Endothelial cell of umbilical vein (primary cell): ENCODE measurements at regions not wholly inside any gene's neighbourhood (a gene's known extent, or its start where the extent isn't known, plus 50 kb on each side); places are given as distances from the start of the nearest gene placed in this dataset.

Experiments used
- BruUV-seq: library from RNA; stranded (reverse); fragments of 400-500 nt; replicated peaks from 2 replicates; lab custom pipeline; 2021; lab: Mats Ljungman, UMichigan
- CTCF ChIA-PET: fragments of 300-600, 350-600 bp; sonication (Branson Sonifier 250); formaldehyde crosslinking; loops from one replicate; lab custom pipeline; 2021; ENCODE audit warnings: antibody characterized with exemption, inconsistent platforms; lab: Charles Lee
- POLR2A ChIA-PET: fragments of 300-600, 350-600 bp; sonication (Branson Sonifier 250); formaldehyde crosslinking; loops from one replicate; lab custom pipeline; 2021; ENCODE audit warnings: antibody characterized with exemption, inconsistent platforms; lab: Charles Lee
- DNase-seq: peaks from one replicate; pipeline ENCODE4 v3.0.0-alpha.2; 2011; ENCODE audit warnings: low read depth, low spot score
- FAIRE-seq: peaks from 2 replicates; lab custom pipeline; 2011; peaks lifted over from hg19 to GRCh38; lab: Jason Lieb, UNC
- H2AFZ ChIP-seq: 2 replicates; pipeline ENCODE4 v1.6.0; 2012; ENCODE audit warnings: low read depth, low read length, control low read depth, inconsistent platforms
- H3K27ac ChIP-seq: 2 replicates; pipeline ENCODE4 v1.5.1; 2011; ENCODE audit warnings: low read depth, mild to moderate bottlenecking, control low read depth, low read length, moderate library complexity; ENCODE audit not compliant: insufficient read depth
- H3K27me3 ChIP-seq, 2 experiments: 2 replicates each; pipeline versions ENCODE4 v1.6.0 to v1.6.1; 2011; ENCODE audit warnings: low read length in 2 of 2, mixed read lengths in 1 of 2; ENCODE audit not compliant: control insufficient read depth in 2 of 2, insufficient read depth in 2 of 2
- H3K36me3 ChIP-seq, 2 experiments: 2 replicates in 1 of 2; 3 replicates in 1 of 2; pipeline ENCODE4 v1.5.1; 2011; ENCODE audit warnings: low read length in 2 of 2, mild to moderate bottlenecking in 1 of 2, moderate library complexity in 1 of 2; ENCODE audit not compliant: control insufficient read depth in 2 of 2, insufficient read depth in 2 of 2; ENCODE audit errors: extremely low read depth in 1 of 2
- H3K4me1 ChIP-seq: 3 replicates; pipeline ENCODE4 v1.5.1; 2011; ENCODE audit warnings: mild to moderate bottlenecking, low read length; ENCODE audit not compliant: control insufficient read depth, insufficient read depth; ENCODE audit errors: extremely low read depth
- H3K4me2 ChIP-seq: 2 replicates; pipeline ENCODE4 v1.6.1; 2011; ENCODE audit warnings: low read length, control low read depth, mixed read lengths; ENCODE audit not compliant: insufficient read depth
- H3K4me3 ChIP-seq, 3 experiments: fragments of 200-600 bp in 1 of 3; sonication (generic), shearing (Covaris generic) in 1 of 3; replicated peaks in 1 of 3; 2 replicates each; pipeline ENCODE4 v1.5.1; 2011 to 2016; ENCODE audit warnings: control low read depth in 3 of 3, low read length in 3 of 3, mild to moderate bottlenecking in 2 of 3, inconsistent platforms in 1 of 3, low read depth in 1 of 3, moderate library complexity in 1 of 3; ENCODE audit not compliant: insufficient read depth in 1 of 3
- H3K79me2 ChIP-seq: 2 replicates; pipeline ENCODE4 v1.6.0; 2012; ENCODE audit warnings: low read length, inconsistent platforms; ENCODE audit not compliant: control insufficient read depth, insufficient read depth
- H3K9ac ChIP-seq: replicated peaks from 2 replicates; pipeline ENCODE3; 2011; ENCODE audit warnings: low read length, control low read depth; ENCODE audit not compliant: insufficient read depth; ENCODE audit errors: extremely low read depth
- H3K9me1 ChIP-seq: replicated peaks from 3 replicates; pipeline ENCODE4 v1.6.0; 2011; ENCODE audit warnings: mild to moderate bottlenecking, low read length; ENCODE audit not compliant: control insufficient read depth, insufficient read depth; ENCODE audit errors: extremely low read depth
- H3K9me3 ChIP-seq: replicated peaks from 2 replicates; pipeline ENCODE4 v1.5.1; 2012; ENCODE audit warnings: low read length, inconsistent platforms; ENCODE audit not compliant: control insufficient read depth, insufficient read depth
- H4K20me1 ChIP-seq: replicated peaks from 2 replicates; pipeline ENCODE3; 2011; ENCODE audit warnings: mild to moderate bottlenecking, low read length; ENCODE audit not compliant: control insufficient read depth, insufficient read depth; ENCODE audit errors: extremely low read depth
- EZH2 ChIP-seq: IDR thresholded peaks from 2 replicates; pipeline ENCODE4 v1.6.1; 2012; ENCODE audit warnings: borderline replicate concordance, low read depth, mild to moderate bottlenecking, moderate library complexity, low read length, inconsistent platforms; ENCODE audit not compliant: severe bottlenecking
- FOS ChIP-seq: IDR thresholded peaks from 2 replicates; pipeline ENCODE4 v1.6.1; 2011; ENCODE audit warnings: mild to moderate bottlenecking, low read length, moderate library complexity, borderline replicate concordance; ENCODE audit not compliant: insufficient read depth
- GATA2 ChIP-seq: IDR thresholded peaks from 2 replicates; pipeline ENCODE4 v1.7.0; 2011; ENCODE audit warnings: low read depth, mild to moderate bottlenecking, moderate library complexity, mixed read lengths, low read length; ENCODE audit not compliant: insufficient read length, insufficient read depth
- JUN ChIP-seq: IDR thresholded peaks from 2 replicates; pipeline ENCODE4 v1.6.1; 2011; ENCODE audit warnings: borderline replicate concordance, low read depth; ENCODE audit not compliant: insufficient read length, insufficient read depth
- MYC ChIP-seq: IDR thresholded peaks from one replicate; pipeline ENCODE4 v1.6.1; 2011; ENCODE audit warnings: mild to moderate bottlenecking, low read depth, low read length
- POLR2A ChIP-seq: IDR thresholded peaks from 2 replicates; pipeline ENCODE4 v1.6.1; 2012; ENCODE audit warnings: low read depth, mild to moderate bottlenecking, control low read depth, low read length
- POLR2AphosphoS5 ChIP-seq: IDR thresholded peaks from 2 replicates; pipeline ENCODE4 v1.6.1; 2012; ENCODE audit warnings: low read depth, mild to moderate bottlenecking, control low read depth, low read length, moderate library complexity; ENCODE audit not compliant: insufficient read depth
- dilution Hi-C: fragments of 300-500 bp; cut with MboI; formaldehyde crosslinking; loops from one replicate; pipeline ENCODE4 v1.15.0; 2019; ENCODE audit warnings: low sequenced_read_pairs; ENCODE audit not compliant: extremely low pct_ligation_motif_present
- intact Hi-C: fragments of 100-400 bp; cut with micrococcal nuclease; formaldehyde crosslinking; loops from one replicate; pipeline ENCODE4 v1.10.0; 2022
- TF ChIP-seq, protein P1 (sequence below): IDR thresholded peaks from 2 replicates; pipeline ENCODE4 v1.6.1; 2011; ENCODE audit not compliant: insufficient read depth, insufficient read length
- TF ChIP-seq, protein P2 (sequence below), 2 donors: IDR thresholded peaks; 1 replicate in 1 of 2; 2 replicates in 1 of 2; pipeline ENCODE4 v1.5.1; 2011; ENCODE audit warnings: low read length in 2 of 2, mild to moderate bottlenecking in 2 of 2, moderate library complexity in 2 of 2, control low read depth in 1 of 2, inconsistent platforms in 1 of 2, low read depth in 1 of 2; ENCODE audit not compliant: insufficient read depth in 1 of 2; ENCODE audit errors: extremely low read depth in 1 of 2

DNA sequence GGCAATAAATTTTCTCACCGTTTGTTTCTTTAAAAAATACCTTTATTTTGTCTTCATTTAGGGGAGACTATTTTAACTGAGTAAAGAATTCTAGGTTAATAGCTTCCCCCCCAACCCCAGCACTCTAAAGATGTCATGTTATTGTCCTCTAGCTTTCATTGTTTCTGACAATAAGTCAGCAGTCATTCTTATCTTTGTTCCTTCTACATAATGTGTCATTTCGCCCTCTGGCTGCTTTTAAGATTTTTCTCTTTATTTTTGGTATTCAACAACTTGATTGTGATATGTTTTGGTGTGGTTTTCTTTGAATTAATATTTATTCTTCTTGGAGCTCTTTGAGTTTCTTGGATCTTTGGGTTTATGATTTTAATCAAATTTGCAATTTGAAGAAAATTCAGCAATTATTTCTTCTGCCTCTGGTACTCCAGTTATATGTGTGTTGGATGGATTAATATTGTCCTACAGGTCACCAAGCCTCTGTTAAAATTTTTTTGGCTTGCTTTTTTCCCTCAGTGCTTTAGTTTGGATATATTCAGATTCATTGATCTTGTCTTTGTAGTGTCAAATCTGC lies 64.6 kb upstream of the ELN start:
- H3K27ac ChIP-seq = no peak overlapping the region
- H3K9me1 ChIP-seq = no peaks in the 10 kb centered on the region
- peaks cover 1 to 2% of the 10 kb centered on the region in 2 experiments for H3K27me3 ChIP-seq
- dilution Hi-C loops (no loop called here), intact Hi-C loops (no loop called here)
- BruUV-seq = no TSS peak
- no peaks in the 10 kb centered on the region for H4K20me1 ChIP-seq
- CTCF ChIA-PET = no interaction called here
- no peak overlapping the region for H3K9ac ChIP-seq
- POLR2A ChIA-PET = no interaction called here
- H3K4me2 ChIP-seq = no peak overlapping the region
- no peak for FAIRE-seq
- H3K9me3 ChIP-seq = no peaks in the 10 kb centered on the region
- H3K4me1 ChIP-seq = no peaks in the 10 kb centered on the region
- H3K79me2 ChIP-seq = no peaks in the 10 kb centered on the region
- no peak overlapping the region for H3K4me3 ChIP-seq
- no peak overlapping the region for H2AFZ ChIP-seq
- TF ChIP-seq GATA2 (no peak), POLR2A (no peak), FOS (no peak), EZH2 (no peak), JUN (no peak), POLR2AphosphoS5 (no peak)
- TF ChIP-seq, protein P1, sequence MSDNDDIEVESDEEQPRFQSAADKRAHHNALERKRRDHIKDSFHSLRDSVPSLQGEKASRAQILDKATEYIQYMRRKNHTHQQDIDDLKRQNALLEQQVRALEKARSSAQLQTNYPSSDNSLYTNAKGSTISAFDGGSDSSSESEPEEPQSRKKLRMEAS = no peak
- DNase-seq = no peak
- no peaks in the 10 kb centered on the region for H3K36me3 ChIP-seq

DNA sequence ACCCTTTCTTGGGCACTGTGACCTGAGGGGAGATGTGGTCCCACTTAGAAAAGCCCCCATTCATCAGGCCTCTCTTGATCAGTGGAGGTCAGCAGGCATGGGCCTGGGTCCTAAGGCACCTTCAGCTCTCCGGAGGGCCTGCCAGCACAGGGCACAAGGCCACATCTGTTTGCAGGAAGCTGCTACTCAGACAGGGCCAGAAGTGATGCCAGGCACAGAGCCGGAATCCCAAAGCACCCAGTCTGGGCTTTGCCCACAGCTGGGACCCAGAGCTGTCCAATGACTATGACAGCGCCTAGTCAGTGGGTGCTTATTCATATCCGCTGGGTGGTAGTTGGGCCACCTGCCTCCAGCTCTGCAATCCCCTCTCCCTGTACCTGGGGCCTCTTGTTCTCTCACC lies 63.2 kb upstream of the ELN start:
- Histone ChIP-seq H3K4me3 (no peak overlapping the region), H3K9ac (no peak overlapping the region), H3K36me3 (no peaks in the 10 kb centered on the region), H3K79me2 (no peaks in the 10 kb centered on the region), H3K27me3 (peaks cover 1 to 2% of the 10 kb centered on the region in 2 experiments), H3K4me1 (no peaks in the 10 kb centered on the region), H3K9me1 (no peaks in the 10 kb centered on the region), H3K9me3 (no peaks in the 10 kb centered on the region), H3K4me2 (no peak overlapping the region), H4K20me1 (no peaks in the 10 kb centered on the region), H3K27ac (no peak overlapping the region), H2AFZ (no peak overlapping the region)
- ChIA-PET POLR2A (no interaction called here), CTCF (interaction anchor here (0.6 to 1.0 kb wide), 3 partner anchors 14 to 84 kb away, joined by 3 read pairs; no protein-coding TSS in a partner anchor)
- dilution Hi-C loops (no loop called here), intact Hi-C loops (no loop called here)
- no peak for DNase-seq
- BruUV-seq = no TSS peak
- TF ChIP-seq, protein P1 = no peak
- TF ChIP-seq MYC (no peak), POLR2AphosphoS5 (no peak), JUN (no peak), GATA2 (no peak), EZH2 (no peak), POLR2A (no peak), FOS (no peak)
- TF ChIP-seq, protein P2, sequence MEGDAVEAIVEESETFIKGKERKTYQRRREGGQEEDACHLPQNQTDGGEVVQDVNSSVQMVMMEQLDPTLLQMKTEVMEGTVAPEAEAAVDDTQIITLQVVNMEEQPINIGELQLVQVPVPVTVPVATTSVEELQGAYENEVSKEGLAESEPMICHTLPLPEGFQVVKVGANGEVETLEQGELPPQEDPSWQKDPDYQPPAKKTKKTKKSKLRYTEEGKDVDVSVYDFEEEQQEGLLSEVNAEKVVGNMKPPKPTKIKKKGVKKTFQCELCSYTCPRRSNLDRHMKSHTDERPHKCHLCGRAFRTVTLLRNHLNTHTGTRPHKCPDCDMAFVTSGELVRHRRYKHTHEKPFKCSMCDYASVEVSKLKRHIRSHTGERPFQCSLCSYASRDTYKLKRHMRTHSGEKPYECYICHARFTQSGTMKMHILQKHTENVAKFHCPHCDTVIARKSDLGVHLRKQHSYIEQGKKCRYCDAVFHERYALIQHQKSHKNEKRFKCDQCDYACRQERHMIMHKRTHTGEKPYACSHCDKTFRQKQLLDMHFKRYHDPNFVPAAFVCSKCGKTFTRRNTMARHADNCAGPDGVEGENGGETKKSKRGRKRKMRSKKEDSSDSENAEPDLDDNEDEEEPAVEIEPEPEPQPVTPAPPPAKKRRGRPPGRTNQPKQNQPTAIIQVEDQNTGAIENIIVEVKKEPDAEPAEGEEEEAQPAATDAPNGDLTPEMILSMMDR (IDR thresholded peaks at IDR 0.05; ENCODE audit: extremely low read depth in 1 of 2, insufficient read depth in 1 of 2, low read depth in 1 of 2, low read length in 2 of 2) = no peak
- FAIRE-seq = no peak
